Endothelial cell of hepatic sinusoid (primary cell): ENCODE measurements at regions not wholly inside any gene's neighbourhood (a gene's known extent, or its start where the extent isn't known, plus 50 kb on each side); places are given as distances from the start of the nearest gene placed in this dataset.

Experiments used
- in situ Hi-C: cut with HindIII; loops from 2 replicates; pipeline ENCODE4 v1.10.0; 2017; ENCODE audit warnings: low sequenced_read_pairs

- in situ Hi-C loops, result no loop called here
Measured at GRCh38 chr5:18811661-18812060, 1176.3 kb downstream of the CDH18 start.

DNA sequence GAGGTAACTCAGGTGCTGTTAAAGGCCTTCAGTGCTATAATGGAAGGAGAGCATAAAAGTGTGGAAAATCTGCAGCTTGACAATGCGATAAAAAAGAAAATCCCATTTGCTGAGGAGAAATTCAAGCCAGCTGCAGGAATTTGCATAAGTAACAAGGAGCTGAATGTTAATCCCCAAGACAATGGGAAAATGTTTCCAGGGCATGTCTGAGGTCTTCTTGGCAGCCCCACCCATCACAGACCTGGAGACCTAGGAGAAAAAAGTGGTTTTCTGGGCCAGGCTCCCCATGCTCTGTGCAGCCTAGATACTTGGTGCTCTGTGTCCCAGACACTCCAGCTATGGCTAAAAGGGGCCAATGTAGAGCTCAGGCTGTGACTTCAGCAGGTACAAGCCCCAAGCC is 1159.6 kb downstream of the CDH18 start:
- in situ Hi-C loops, result no loop called here

DNA sequence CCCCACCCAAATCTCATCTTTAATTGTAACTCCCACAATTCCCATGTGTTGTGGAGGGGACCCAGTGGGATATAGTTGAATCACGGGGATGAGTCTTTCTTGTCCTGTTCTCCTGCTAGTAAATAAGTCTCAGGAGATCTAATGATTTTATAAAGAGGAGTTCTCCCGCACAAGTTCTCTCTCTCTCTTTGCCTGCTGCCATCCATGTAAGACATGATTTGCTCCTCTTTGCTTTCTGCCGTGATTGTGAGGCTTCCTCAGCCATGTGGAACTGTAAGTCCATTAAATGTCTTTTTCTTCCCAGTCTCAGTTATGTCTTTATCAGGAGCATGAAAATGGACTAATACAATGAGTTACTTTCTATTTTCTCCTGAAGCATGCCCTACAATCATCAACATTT is 1158.5 kb downstream of the CDH18 start:
- in situ Hi-C loops, result no loop called here

DNA sequence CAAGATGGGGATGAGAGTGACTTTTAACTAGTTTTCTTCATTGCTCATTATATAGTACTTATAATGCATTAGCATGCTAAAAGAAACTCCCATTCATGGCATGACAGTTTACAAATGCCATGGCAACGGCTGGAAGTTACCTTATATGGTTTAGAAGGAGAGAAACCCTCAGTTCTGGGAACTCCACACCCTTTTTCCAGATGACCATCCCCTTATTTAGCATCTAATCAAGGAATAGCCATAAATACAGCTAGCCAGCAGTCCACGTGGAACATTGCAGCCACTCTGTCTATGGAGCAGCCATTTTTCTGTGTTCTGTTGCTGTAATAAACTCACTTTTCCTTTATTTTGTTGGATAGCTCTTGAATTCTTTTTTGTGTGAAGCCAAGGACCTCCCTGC is 1137.8 kb downstream of the CDH18 start:
- in situ Hi-C loops, result no loop called here

DNA sequence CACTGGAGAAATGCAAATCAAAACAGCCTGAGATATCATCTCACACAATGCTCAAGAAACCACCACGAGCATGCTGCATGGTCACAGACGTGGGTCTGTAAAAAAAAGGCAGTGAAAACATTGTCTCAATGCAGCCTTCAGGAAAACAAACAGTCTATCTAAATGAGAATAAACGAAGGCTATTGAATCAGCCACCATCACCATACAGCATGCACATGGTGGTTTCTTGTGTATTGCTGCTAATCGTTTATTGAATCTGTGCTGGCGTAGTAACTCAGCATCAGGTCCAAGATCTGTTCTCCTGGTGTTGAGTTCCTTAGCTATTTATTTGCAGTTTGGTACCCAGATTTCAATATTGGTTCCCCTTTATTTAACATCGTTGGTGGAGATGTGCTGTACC is 1115.0 kb downstream of the CDH18 start:
- in situ Hi-C loops, result no loop called here

DNA sequence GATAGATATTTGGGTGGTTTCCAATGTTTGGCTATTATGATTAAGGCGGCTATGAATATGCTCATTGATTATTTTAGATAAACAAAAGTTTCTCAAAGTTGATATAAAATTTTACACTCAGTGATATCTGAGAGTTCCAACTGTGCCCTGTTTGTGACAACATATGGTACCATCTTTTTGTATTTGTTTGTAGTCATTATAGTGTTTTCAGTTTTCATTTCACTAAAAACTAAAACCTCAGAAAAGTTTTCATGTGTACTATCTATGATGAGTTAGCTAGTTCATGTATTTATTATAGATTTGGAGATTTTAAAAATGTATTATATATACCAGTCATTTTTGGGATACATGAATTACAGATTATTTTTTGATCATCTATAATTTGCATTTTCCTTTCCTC is 1111.4 kb downstream of the CDH18 start:
- in situ Hi-C loops, result no loop called here

- in situ Hi-C loops, result no loop called here
Measured at GRCh38 chr5:18881615-18882014, 1106.4 kb downstream of the CDH18 start.

DNA sequence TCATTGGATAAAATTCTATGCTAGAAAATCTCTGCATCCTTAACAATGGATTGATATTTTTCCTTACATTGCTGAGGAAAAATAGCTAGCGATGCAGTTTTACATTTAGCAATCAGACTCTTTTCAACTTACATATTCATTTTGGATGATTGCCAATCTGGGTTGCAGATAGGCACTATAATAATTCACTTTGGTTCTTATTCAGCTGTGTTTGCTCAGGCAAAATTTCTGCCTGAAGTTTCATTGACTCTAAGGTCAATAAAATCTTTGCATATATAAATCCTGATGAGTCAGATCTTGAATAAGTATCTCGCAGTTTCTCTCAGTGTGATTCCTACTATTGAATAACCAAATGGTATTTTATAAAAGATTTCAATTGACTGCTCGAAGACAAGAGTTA is 1105.8 kb downstream of the CDH18 start:
- in situ Hi-C loops, result no loop called here

- in situ Hi-C loops, result no loop called here
Measured at GRCh38 chr5:18888821-18889220, 1099.2 kb downstream of the CDH18 start.

DNA sequence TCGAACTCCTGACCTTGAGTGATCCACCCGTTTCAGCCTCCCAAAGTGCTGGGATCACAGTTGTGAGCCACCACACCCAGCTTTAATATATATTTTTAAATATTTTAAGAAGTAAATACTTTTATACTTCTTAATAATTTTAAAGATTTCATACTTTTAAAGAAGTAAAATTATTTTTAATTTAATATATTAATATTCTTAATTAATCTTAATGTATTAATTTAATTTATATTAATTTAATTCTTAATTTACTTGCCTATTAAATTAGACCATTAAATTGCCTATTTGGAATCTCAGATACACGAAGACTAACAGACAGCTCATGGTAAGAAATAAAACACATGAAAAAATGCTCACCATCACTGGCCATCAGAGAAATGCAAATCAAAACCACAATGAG is 1087.4 kb downstream of the CDH18 start:
- in situ Hi-C loops, result no loop called here

DNA sequence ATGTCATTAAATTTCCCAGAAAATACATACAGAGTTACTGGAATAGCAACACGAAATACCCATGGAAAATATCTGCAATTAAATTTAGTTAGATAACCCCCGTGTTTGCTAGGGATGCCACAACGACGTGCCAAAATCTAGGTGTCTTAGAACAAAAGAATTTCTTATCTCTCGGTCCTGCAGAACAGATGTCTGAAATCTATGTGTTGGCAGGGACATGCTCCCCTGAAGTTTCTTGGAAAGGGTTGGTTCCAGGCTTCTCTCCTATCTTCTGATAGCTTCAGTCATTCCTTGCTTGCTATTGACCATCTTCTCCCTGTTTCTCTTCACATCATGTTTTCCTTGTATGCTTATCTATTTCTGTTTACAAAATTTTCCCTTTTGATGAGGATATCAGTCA is 1067.0 kb downstream of the CDH18 start:
- in situ Hi-C loops, result no loop called here

DNA sequence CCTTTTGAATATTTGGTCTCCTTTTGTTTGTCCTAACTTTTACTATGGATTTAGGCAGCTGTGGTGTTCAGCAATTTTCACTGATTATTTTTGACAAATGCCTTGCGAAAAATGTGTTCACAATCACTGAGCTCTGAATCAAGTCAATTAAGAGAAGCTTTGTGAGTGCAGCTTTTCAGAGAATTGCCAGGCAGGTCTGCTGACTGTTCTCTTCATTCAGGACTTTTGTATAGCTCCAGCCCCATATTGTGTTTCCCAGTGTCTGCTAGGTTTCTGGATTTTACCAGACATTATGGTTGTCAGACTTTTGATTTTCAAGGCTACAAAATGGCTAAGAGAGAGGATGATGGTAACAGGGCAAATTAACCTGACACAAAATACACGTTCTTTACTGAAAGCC is 1055.9 kb downstream of the CDH18 start:
- in situ Hi-C loops, result no loop called here

DNA sequence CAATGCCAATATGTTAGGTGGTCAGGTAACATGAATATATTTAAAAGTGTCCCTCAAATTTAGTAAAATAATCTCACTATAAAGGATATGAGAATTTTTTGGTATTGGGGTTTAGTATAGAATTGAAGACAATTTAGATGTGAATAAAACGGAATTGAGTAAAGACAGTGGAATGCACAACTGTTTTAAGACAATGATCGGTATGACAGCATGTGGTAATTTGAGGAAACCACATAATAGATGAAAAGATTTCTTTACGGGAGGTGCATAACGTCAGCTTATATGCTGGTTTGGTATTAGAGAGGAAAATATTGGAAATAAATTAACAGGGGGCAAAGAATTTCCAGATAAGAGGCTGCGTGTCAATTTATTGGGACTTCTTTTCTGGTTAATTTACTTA is 1043.2 kb downstream of the CDH18 start:
- in situ Hi-C loops, result no loop called here

DNA sequence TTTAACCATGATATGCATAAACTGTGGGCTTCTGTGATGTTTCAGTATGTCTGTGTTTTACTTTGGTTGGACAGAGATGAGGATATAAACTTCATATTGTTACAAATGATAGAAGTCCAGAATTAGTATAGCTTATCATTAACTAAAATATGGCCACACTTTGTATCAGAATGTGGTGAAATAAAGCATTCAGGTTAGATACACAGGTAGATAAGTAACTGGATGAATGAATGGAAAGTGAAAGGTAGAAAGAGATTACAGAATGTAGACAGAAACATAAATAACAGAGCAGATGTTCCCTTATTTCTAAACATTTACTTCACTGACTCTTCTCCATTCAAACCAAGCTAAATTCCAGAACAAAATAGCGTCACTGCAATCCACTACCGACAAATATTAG is 1033.8 kb downstream of the CDH18 start:
- in situ Hi-C loops, result no loop called here

GRCh38 chr5:18959535-18959934 is 1028.5 kb downstream of the CDH18 start:
- in situ Hi-C loops, result no loop called here

GRCh38 chr5:18961234-18961633 is 1026.8 kb downstream of the CDH18 start:
- in situ Hi-C loops, result no loop called here

GRCh38 chr5:18965893-18966292 is 1022.1 kb downstream of the CDH18 start:
- in situ Hi-C loops, result no loop called here

DNA sequence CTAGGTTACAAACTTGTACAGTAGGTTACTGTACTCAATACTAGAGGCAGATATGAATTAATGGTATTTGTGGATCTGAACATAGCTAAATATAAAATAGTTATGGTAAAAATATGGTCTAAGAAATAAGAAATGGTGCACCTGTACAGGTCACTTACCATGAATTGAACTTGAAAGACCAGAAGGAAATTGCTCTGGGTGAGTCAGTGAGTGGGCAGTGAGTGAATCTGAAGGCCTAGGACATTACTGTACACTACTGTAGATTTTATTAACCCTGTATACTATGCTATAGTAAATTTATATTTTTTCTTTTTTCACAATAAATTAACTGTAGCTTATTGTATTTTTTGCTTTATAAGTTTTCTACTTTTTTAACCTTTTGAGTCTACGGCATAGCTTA is 1020.4 kb downstream of the CDH18 start:
- in situ Hi-C loops, result no loop called here

DNA sequence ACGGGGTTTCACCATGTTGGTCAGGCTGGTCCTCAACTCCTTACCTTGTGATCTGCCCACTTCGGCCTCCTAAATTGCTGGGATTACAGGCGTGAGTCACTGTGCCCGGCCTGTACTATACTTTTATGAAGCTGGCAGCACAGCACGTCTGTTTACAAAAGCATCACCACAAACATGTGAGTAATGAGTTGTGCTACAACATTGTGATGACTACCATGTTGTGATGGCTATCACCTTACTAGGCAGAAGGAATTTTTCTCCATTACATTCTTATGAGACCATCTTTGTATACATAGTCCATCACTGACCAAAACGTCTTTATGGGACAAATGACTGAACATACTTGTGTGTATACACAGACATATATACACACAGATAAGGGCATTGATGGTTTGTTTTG is 1019.0 kb downstream of the CDH18 start:
- in situ Hi-C loops, result no loop called here

DNA sequence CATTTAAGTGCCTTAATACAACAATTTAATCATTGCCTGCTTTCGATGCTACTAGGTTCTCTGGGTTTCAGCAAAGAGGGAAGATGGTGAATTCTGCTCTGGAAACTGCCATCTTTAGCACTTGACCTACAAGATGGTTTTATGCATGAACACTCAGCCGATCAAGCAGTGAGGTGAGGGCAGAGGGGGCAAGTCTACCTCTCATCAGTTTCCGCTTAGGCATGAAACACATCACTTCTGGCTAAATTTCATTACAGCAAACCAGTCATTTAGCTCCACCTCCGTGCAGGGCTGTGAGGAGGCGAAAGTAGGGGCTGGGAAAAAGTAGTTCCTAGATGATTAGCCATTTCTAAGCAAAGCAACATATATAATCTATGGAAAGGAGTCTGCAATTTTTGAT is 1018.0 kb downstream of the CDH18 start:
- in situ Hi-C loops, result no loop called here

GRCh38 chr5:18972177-18972576 is 1015.8 kb downstream of the CDH18 start:
- in situ Hi-C loops, result no loop called here

- in situ Hi-C loops, result no loop called here
Measured at GRCh38 chr5:18975624-18976023, 1012.4 kb downstream of the CDH18 start.

DNA sequence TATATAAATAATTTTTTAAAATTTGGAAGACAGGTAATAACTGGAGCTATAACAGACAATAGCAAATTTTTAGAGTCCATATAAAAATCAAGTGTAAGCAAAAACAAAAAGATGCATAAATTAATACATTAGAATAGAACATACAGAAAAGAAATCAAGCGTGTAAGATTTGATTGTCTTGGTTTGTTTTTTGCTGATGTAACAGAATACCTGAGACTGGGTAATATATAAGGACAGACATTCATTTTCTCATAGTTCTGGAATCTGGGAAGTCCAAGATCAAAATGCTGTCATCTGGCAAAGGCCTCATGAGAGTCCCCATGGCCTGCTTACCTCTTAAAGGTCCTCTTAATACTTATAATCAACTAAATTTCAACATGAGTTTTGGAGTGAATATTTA is 1010.1 kb downstream of the CDH18 start:
- in situ Hi-C loops, result no loop called here

DNA sequence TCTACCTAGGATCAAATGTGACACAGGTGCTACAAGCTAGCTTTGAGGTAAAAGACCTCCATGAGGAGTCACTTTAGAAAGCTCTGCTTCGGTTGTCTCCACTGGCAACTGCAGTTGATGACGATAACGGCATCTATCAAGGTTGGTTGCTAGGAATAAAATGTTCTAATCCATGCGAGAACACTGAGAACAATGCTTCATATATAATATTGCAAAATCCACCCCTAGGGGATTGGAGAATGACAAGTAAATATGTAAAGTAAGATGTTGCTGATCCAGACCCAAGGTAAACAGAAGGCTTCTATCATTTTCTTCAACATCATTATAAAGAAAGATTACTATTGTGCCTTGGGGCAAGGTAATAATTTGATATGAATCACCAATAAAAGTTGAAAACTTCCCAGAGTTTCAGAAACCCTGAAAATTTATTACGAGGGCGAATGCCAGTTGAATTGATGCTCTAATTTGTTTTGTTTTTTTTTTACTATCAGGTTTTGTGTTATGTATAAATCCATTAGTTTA is 1003.4 kb downstream of the CDH18 start:
- in situ Hi-C loops, result no loop called here
